Caco-2 (cell line): ENCODE measurements at regions not wholly inside any gene's neighbourhood (a gene's known extent, or its start where the extent isn't known, plus 50 kb on each side); places are given as distances from the start of the nearest gene placed in this dataset.

ENCODE experiments used
- BruUV-seq: library from RNA; stranded (reverse); fragments of 400-500 nt; replicated peaks from 2 replicates; lab custom pipeline; 2021; lab: Mats Ljungman, UMichigan
- CTCF ChIA-PET: fragments of 300-600 bp; sonication (Branson Sonifier 250); formaldehyde crosslinking; loops from one replicate; lab custom pipeline; 2022; ENCODE audit warnings: antibody characterized with exemption; lab: Charles Lee
- POLR2A ChIA-PET: fragments of 300-600 bp; sonication (Branson Sonifier 250); formaldehyde crosslinking; loops from one replicate; lab custom pipeline; 2022; ENCODE audit warnings: antibody characterized with exemption; lab: Charles Lee
- DNase-seq, 2 experiments: peaks; one replicate each; pipeline versions ENCODE4 v3.0.0 to v3.0.0-alpha.2; 2020 to 2022
- H3K27me3 ChIP-seq: replicated peaks from 2 replicates; pipeline ENCODE4 v1.6.0; 2011; ENCODE audit warnings: low read length; ENCODE audit not compliant: control insufficient read depth, insufficient read depth
- H3K36me3 ChIP-seq: 2 replicates; pipeline ENCODE4 v1.5.1; 2011; ENCODE audit warnings: low read length; ENCODE audit not compliant: control insufficient read depth, insufficient read depth
- H3K4me1 ChIP-seq: fragments of 250-450 bp; sonication (Bioruptor Pico); 2 replicates; pipeline ENCODE4 v1.5.1; 2020; ENCODE audit warnings: mild to moderate bottlenecking
- H3K4me3 ChIP-seq: 2 replicates; pipeline ENCODE4 v1.5.1; 2011; ENCODE audit warnings: low read depth, mild to moderate bottlenecking, control low read depth, low read length
- H3K9me3 ChIP-seq: fragments of 250-450 bp; sonication (Bioruptor Pico); 2 replicates; pipeline ENCODE4 v1.5.1; 2020; ENCODE audit warnings: mild to moderate bottlenecking, moderate library complexity
- H3K27ac Mint-ChIP-seq: one replicate; pipeline ENCODE4 v1.8.0; 2022; ENCODE audit warnings: mixed read lengths; ENCODE audit not compliant: unreplicated experiment
- H3K27me3 Mint-ChIP-seq: one replicate; pipeline ENCODE4 v1.8.0; 2022; ENCODE audit warnings: mixed read lengths; ENCODE audit not compliant: insufficient read depth, unreplicated experiment
- H3K36me3 Mint-ChIP-seq: one replicate; pipeline ENCODE4 v1.8.0; 2022; ENCODE audit warnings: mild to moderate bottlenecking, mixed read lengths; ENCODE audit not compliant: insufficient read depth, unreplicated experiment
- H3K4me1 Mint-ChIP-seq: one replicate; pipeline ENCODE4 v1.8.0; 2022; ENCODE audit warnings: low read depth, mixed read lengths; ENCODE audit not compliant: unreplicated experiment
- H3K4me3 Mint-ChIP-seq: one replicate; pipeline ENCODE4 v1.8.0; 2022; ENCODE audit warnings: mild to moderate bottlenecking, moderate library complexity, mixed read lengths; ENCODE audit not compliant: unreplicated experiment
- H3K9me3 Mint-ChIP-seq: one replicate; pipeline ENCODE4 v1.8.0; 2022; ENCODE audit warnings: mixed read lengths; ENCODE audit not compliant: unreplicated experiment
- intact Hi-C: fragments of 100-400 bp; cut with micrococcal nuclease; formaldehyde crosslinking; loops from one replicate; pipeline ENCODE4 v1.10.0; 2022; ENCODE audit not compliant: unreplicated experiment
- TF ChIP-seq, protein P1 (sequence below), 2 experiments: fragments of 200-600 bp in 1 of 2; IDR thresholded peaks; 1 replicate in 1 of 2; 2 replicates in 1 of 2; pipeline versions ENCODE4 v1.5.1 to v1.8.0; 2011 to 2022; ENCODE audit warnings: antibody characterized with exemption in 1 of 2, control low read depth in 1 of 2, inconsistent platforms in 1 of 2, low read depth in 1 of 2, low read length in 1 of 2, mild to moderate bottlenecking in 1 of 2, moderate library complexity in 1 of 2; ENCODE audit not compliant: insufficient read depth in 1 of 2, severe bottlenecking in 1 of 2, unreplicated experiment in 1 of 2

DNA sequence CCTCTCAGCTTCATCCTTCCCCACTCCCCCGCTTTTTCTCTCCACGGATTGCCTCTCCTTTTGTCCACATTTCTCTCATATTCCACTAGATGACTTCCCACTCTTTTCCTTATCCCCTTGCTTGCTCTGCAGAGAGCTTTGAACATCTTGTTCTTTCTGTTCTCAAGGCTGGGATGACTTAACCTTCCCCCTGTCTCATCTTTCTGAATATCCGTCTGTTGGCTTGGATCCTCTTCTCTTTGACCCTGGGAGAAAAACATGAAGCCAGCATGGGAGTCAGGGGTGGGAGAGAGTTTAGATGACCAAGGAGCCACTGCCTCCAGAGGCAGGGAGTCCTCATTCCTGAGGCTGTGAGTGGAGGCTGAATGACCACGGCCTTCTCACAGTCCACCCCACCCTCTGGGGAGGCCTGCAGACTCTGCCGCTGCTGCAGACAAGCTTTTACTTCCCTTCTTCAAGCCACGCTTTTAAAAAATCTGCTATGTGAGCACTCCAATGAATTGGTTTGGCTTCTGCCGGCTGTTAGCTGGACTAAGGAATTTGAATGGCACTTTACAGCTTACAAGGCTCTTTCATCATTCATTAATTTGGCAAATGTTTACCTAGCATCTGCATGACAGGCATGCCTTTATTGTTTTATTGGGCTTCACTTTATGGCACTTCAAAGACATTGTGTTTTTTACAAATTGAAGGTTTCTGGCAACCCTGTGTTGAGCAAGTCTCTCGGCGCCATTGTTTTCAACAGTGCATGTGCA is 111.6 kb upstream of the SLC6A6 start:
- Histone ChIP-seq H3K36me3 (no peaks in the 10 kb centered on the region), H3K27me3 (no peaks in the 10 kb centered on the region), H3K9me3 (peaks cover 7% of the 10 kb centered on the region), H3K4me3 (no peak overlapping the region; the same call in 1 of the 2 replicates), H3K4me1 (peaks cover 60% of the 10 kb centered on the region)
- intact Hi-C loops, result loop anchor here (1.0 to 10.0 kb wide), 4 partner anchors 30 to 114 kb away; partner anchors contain the start of gene SLC6A6
- peak; percentile 80 to 81 for DNase-seq
- H3K9me3 Mint-ChIP-seq, result peaks cover 9% of the 10 kb centered on the region
- CTCF ChIA-PET, result interaction anchor here (0.8 kb wide), 1 partner anchor 23 kb away, joined by 3 read pairs; no protein-coding TSS in a partner anchor
- H3K4me1 Mint-ChIP-seq, result peaks cover 33% of the 10 kb centered on the region
- H3K36me3 Mint-ChIP-seq, result peaks cover 9% of the 10 kb centered on the region
- POLR2A ChIA-PET, result interaction anchor here (0.7 to 1.4 kb wide), 5 partner anchors 21 to 90 kb away, joined by 3 to 4 read pairs (median 3); no protein-coding TSS in a partner anchor
- peak overlapping the region; percentile 64 for H3K4me3 Mint-ChIP-seq
- no peaks in the 10 kb centered on the region for H3K27me3 Mint-ChIP-seq
- peak overlapping the region; percentile 95 for H3K27ac Mint-ChIP-seq
- TF ChIP-seq, protein P1, sequence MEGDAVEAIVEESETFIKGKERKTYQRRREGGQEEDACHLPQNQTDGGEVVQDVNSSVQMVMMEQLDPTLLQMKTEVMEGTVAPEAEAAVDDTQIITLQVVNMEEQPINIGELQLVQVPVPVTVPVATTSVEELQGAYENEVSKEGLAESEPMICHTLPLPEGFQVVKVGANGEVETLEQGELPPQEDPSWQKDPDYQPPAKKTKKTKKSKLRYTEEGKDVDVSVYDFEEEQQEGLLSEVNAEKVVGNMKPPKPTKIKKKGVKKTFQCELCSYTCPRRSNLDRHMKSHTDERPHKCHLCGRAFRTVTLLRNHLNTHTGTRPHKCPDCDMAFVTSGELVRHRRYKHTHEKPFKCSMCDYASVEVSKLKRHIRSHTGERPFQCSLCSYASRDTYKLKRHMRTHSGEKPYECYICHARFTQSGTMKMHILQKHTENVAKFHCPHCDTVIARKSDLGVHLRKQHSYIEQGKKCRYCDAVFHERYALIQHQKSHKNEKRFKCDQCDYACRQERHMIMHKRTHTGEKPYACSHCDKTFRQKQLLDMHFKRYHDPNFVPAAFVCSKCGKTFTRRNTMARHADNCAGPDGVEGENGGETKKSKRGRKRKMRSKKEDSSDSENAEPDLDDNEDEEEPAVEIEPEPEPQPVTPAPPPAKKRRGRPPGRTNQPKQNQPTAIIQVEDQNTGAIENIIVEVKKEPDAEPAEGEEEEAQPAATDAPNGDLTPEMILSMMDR (IDR thresholded peaks at IDR 0.05; ENCODE audit: insufficient read depth in 1 of 2, low read depth in 1 of 2, low read length in 1 of 2, severe bottlenecking in 1 of 2, unreplicated experiment in 1 of 2), result no peak
- TSS peak; percentile 84 for BruUV-seq

DNA sequence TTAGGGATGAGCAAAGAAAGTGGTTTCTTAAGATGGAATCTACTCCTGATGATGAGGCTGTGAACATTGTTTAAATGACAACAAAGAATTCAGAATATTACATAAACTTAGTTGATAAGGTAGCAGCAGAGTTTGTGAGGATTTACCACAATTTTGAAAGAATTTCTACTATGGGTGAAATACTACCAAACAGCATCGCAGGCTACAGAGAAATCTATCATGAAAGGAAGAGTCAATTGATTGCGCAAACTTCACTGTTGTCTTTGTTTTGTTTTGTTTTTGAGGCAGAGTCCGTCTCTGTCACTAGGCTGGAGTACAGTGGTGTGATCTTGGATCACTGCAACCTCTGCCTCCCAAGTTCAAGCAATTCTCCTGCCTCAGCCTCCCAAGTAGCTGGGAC is 107.4 kb upstream of the SLC6A6 start:
- Mint-ChIP-seq H3K4me1 (peaks cover 35% of the 10 kb centered on the region), H3K9me3 (peaks cover 9% of the 10 kb centered on the region), H3K36me3 (peaks cover 17% of the 10 kb centered on the region), H3K27me3 (no peaks in the 10 kb centered on the region), H3K4me3 (no peak overlapping the region), H3K27ac (peak overlapping the region; percentile 97)
- BruUV-seq, result no TSS peak
- TF ChIP-seq, protein P1 (IDR thresholded peaks at IDR 0.05; ENCODE audit: insufficient read depth in 1 of 2, low read depth in 1 of 2, low read length in 1 of 2, severe bottlenecking in 1 of 2, unreplicated experiment in 1 of 2), result no peak
- POLR2A ChIA-PET, result no interaction called here
- no peak overlapping the region for H3K4me3 ChIP-seq
- H3K9me3 ChIP-seq, result peaks cover 7% of the 10 kb centered on the region
- CTCF ChIA-PET, result no interaction called here
- no peaks in the 10 kb centered on the region for H3K27me3 ChIP-seq
- no peaks in the 10 kb centered on the region for H3K36me3 ChIP-seq
- intact Hi-C loops, result loop anchor here (10.0 kb wide), 1 partner anchor 110 kb away; the partner anchor contains the start of gene SLC6A6
- DNase-seq, result no peak
- peaks cover 70% of the 10 kb centered on the region for H3K4me1 ChIP-seq

DNA sequence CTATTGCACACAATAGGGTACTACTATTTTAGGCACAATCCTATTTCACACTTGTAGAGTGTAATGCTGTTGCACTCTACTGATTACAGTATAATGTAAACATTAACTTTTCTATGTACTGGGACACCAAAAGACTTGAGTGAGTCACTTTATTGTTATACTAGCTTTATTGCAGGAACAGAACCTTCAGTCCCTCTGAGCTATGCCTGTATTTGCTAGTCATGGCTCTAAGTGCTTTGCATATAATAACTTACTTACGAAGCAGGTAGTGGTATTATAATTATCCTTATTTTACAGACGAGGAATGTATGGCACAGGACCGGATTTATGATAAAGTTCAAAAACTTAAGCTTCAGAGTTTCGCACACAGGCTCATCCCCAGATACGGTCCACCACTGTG is 106.6 kb upstream of the SLC6A6 start:
- POLR2A ChIA-PET, result interaction anchor here (0.7 to 1.0 kb wide), 4 partner anchors 21 to 356 kb away, joined by 3 to 4 read pairs (median 4); partner anchors contain the start of gene CCDC174

More for the DNA sequence above, 106.6 kb upstream of the SLC6A6 start:
- peak overlapping the region; percentile 64 for H3K4me3 Mint-ChIP-seq
- intact Hi-C loops, result loop anchor here (1.0 to 10.0 kb wide), 2 partner anchors 20 to 109 kb away; partner anchors contain the start of gene SLC6A6
- H3K4me1 Mint-ChIP-seq, result peaks cover 31% of the 10 kb centered on the region
- peaks cover 17% of the 10 kb centered on the region for H3K36me3 Mint-ChIP-seq
- peaks cover 9% of the 10 kb centered on the region for H3K9me3 Mint-ChIP-seq
- H3K36me3 ChIP-seq, result no peaks in the 10 kb centered on the region
- no peaks in the 10 kb centered on the region for H3K27me3 Mint-ChIP-seq
- TF ChIP-seq, protein P1 (IDR thresholded peaks at IDR 0.05; ENCODE audit: insufficient read depth in 1 of 2, low read depth in 1 of 2, low read length in 1 of 2, severe bottlenecking in 1 of 2, unreplicated experiment in 1 of 2), result no peak
- H3K9me3 ChIP-seq, result peaks cover 7% of the 10 kb centered on the region
- peak overlapping the region; percentile 97 for H3K27ac Mint-ChIP-seq
- CTCF ChIA-PET, result interaction anchor here (0.6 to 1.6 kb wide), 11 partner anchors 16 to 130 kb away, joined by 3 to 22 read pairs (median 4); partner anchors contain the start of gene SLC6A6
- BruUV-seq, result no TSS peak
- DNase-seq, result no peak
- peak overlapping the region; percentile 21 for H3K4me3 ChIP-seq
- H3K27me3 ChIP-seq, result no peaks in the 10 kb centered on the region
- H3K4me1 ChIP-seq, result peaks cover 64% of the 10 kb centered on the region
